ENCODE measurements at regions not wholly inside any gene's neighbourhood (a gene's known extent, or its start where the extent isn't known, plus 50 kb on each side); places are given as distances from the start of the nearest gene placed in this dataset.
A peak's percentile ranks its signal among the peaks of the same experiment; 100 is the strongest.

- peaks cover 77% of the 10 kb centered on the region for H3K4me1 Mint-ChIP-seq (ENCODE audit: low read depth, unreplicated experiment)
- TF ChIP-seq CTCF (IDR thresholded peaks at IDR 0.05; ENCODE audit: unreplicated experiment) = no peak
- intact Hi-C loops (cut with micrococcal nuclease; ENCODE audit: unreplicated experiment) = loop anchor here (10.0 kb wide), 1 partner anchor 221 kb away; the partner anchor contains the start of gene SLC45A1
- H3K4me3 Mint-ChIP-seq (ENCODE audit: low read depth, unreplicated experiment) = no peak overlapping the region
- H3K27ac Mint-ChIP-seq (ENCODE audit: unreplicated experiment) = peak overlapping the region; percentile 91
- no TSS peak for BruUV-seq (replicated peaks)
- DNase-seq = no peak
- H3K9me3 Mint-ChIP-seq (ENCODE audit: low read depth, unreplicated experiment) = no peaks in the 10 kb centered on the region
- CTCF ChIA-PET = no interaction called here
- no peaks in the 10 kb centered on the region for H3K27me3 Mint-ChIP-seq (ENCODE audit: unreplicated experiment)
- peaks cover 37% of the 10 kb centered on the region for H3K36me3 Mint-ChIP-seq (ENCODE audit: insufficient read depth, unreplicated experiment)
Observed at GRCh38 chr1:8093221-8093980, 67.3 kb upstream of the ERRFI1 start.

- Mint-ChIP-seq H3K36me3 (ENCODE audit: insufficient read depth, unreplicated experiment) (peaks cover 35% of the 10 kb centered on the region), H3K4me3 (ENCODE audit: low read depth, unreplicated experiment) (no peak overlapping the region), H3K27ac (ENCODE audit: unreplicated experiment) (peak overlapping the region; percentile 55), H3K27me3 (ENCODE audit: unreplicated experiment) (no peaks in the 10 kb centered on the region), H3K9me3 (ENCODE audit: low read depth, unreplicated experiment) (no peaks in the 10 kb centered on the region), H3K4me1 (ENCODE audit: low read depth, unreplicated experiment) (peaks cover 73% of the 10 kb centered on the region)
- BruUV-seq (replicated peaks) = no TSS peak
- CTCF ChIA-PET = no interaction called here
- DNase-seq = no peak
- no peak for TF ChIP-seq CTCF (IDR thresholded peaks at IDR 0.05; ENCODE audit: unreplicated experiment)
- intact Hi-C loops (cut with micrococcal nuclease; ENCODE audit: unreplicated experiment) = loop anchor here (10.0 kb wide), 1 partner anchor 222 kb away; the partner anchor contains the start of gene SLC45A1
Observed at GRCh38 chr1:8092657-8093056, 66.5 kb upstream of the ERRFI1 start.

GRCh38 chr1:8091691-8092090 lies 65.6 kb upstream of the ERRFI1 start:
- TF ChIP-seq CTCF (IDR thresholded peaks at IDR 0.05; ENCODE audit: unreplicated experiment) = no peak
- DNase-seq = no peak
- BruUV-seq (replicated peaks) = no TSS peak
- peak overlapping the region; percentile 81 for H3K27ac Mint-ChIP-seq (ENCODE audit: unreplicated experiment)
- intact Hi-C loops (cut with micrococcal nuclease; ENCODE audit: unreplicated experiment) = loop anchor here (10.0 kb wide), 1 partner anchor 223 kb away; the partner anchor contains the start of gene SLC45A1
- CTCF ChIA-PET = interaction anchor here (0.6 kb wide), 1 partner anchor 119 kb away, joined by 7 read pairs; no protein-coding TSS in a partner anchor
- H3K4me1 Mint-ChIP-seq (ENCODE audit: low read depth, unreplicated experiment) = peaks cover 63% of the 10 kb centered on the region
- H3K27me3 Mint-ChIP-seq (ENCODE audit: unreplicated experiment) = no peaks in the 10 kb centered on the region
- H3K36me3 Mint-ChIP-seq (ENCODE audit: insufficient read depth, unreplicated experiment) = peaks cover 32% of the 10 kb centered on the region
- no peaks in the 10 kb centered on the region for H3K9me3 Mint-ChIP-seq (ENCODE audit: low read depth, unreplicated experiment)
- H3K4me3 Mint-ChIP-seq (ENCODE audit: low read depth, unreplicated experiment) = no peak overlapping the region

- Mint-ChIP-seq H3K36me3 (ENCODE audit: insufficient read depth, unreplicated experiment) (peaks cover 23% of the 10 kb centered on the region), H3K27me3 (ENCODE audit: unreplicated experiment) (no peaks in the 10 kb centered on the region), H3K27ac (ENCODE audit: unreplicated experiment) (peak overlapping the region; percentile 81), H3K4me1 (ENCODE audit: low read depth, unreplicated experiment) (peaks cover 51% of the 10 kb centered on the region), H3K9me3 (ENCODE audit: low read depth, unreplicated experiment) (no peaks in the 10 kb centered on the region), H3K4me3 (ENCODE audit: low read depth, unreplicated experiment) (no peak overlapping the region)
- no TSS peak for BruUV-seq (replicated peaks)
- no peak for DNase-seq
- TF ChIP-seq CTCF (IDR thresholded peaks at IDR 0.05; ENCODE audit: unreplicated experiment) = no peak
- intact Hi-C loops (cut with micrococcal nuclease; ENCODE audit: unreplicated experiment) = loop anchor here (10.0 kb wide), 1 partner anchor 225 kb away; the partner anchor contains the start of gene SLC45A1
- CTCF ChIA-PET = no interaction called here
Observed at GRCh38 chr1:8090241-8090702, 64.2 kb upstream of the ERRFI1 start.

Data from Calu3 (cell line).